HEK293 (cell line): ENCODE measurements at regions not wholly inside any gene's neighbourhood (a gene's known extent, or its start where the extent isn't known, plus 50 kb on each side); places are given as distances from the start of the nearest gene placed in this dataset.

ENCODE experiments used
- ATF2 ChIP-seq: fragments of 450-650 bp; formaldehyde crosslinking; IDR thresholded peaks from 2 replicates; pipeline ENCODE4 v1.5.1; 2016; ENCODE audit warnings: missing biosample characterization, missing genetic modification characterization, low read depth
- CTCF ChIP-seq: fragments of 450-650 bp; formaldehyde crosslinking; IDR thresholded peaks from 2 replicates; pipeline ENCODE4 v1.5.1; 2016; ENCODE audit warnings: missing biosample characterization, missing genetic modification characterization
- KLF16 ChIP-seq: fragments of 450-650 bp; formaldehyde crosslinking; IDR thresholded peaks from 2 replicates; pipeline ENCODE4 v1.5.1; 2017; ENCODE audit warnings: missing biosample characterization, missing genetic modification characterization
- KLF9 ChIP-seq: fragments of 450-650 bp; formaldehyde crosslinking; IDR thresholded peaks from 2 replicates; pipeline ENCODE4 v1.5.1; 2016; ENCODE audit warnings: missing biosample characterization, missing genetic modification characterization, low read depth
- PRDM10 ChIP-seq: fragments of 450-650 bp; formaldehyde crosslinking; IDR thresholded peaks from 2 replicates; pipeline ENCODE4 v1.5.1; 2016; ENCODE audit warnings: missing biosample characterization, missing genetic modification characterization
- ZBTB10 ChIP-seq: fragments of 450-650 bp; formaldehyde crosslinking; IDR thresholded peaks from 2 replicates; pipeline ENCODE4 v1.5.1; 2016; ENCODE audit warnings: missing biosample characterization, missing genetic modification characterization
- ZBTB20 ChIP-seq: fragments of 450-650 bp; formaldehyde crosslinking; IDR thresholded peaks from 2 replicates; pipeline ENCODE4 v1.5.1; 2016; ENCODE audit warnings: missing biosample characterization, missing genetic modification characterization
- ZBTB26 ChIP-seq: fragments of 450-650 bp; formaldehyde crosslinking; optimal IDR thresholded peaks from 2 replicates; pipeline ENCODE3; 2016; ENCODE audit warnings: missing biosample characterization, mild to moderate bottlenecking, missing genetic modification characterization
- ZNF10 ChIP-seq: fragments of 450-650 bp; formaldehyde crosslinking; IDR thresholded peaks from 2 replicates; pipeline ENCODE4 v1.5.1; 2017; ENCODE audit warnings: missing biosample characterization, missing genetic modification characterization
- ZNF175 ChIP-seq: fragments of 450-650 bp; formaldehyde crosslinking; IDR thresholded peaks from 2 replicates; pipeline ENCODE4 v1.5.1; 2016; ENCODE audit warnings: missing biosample characterization, missing genetic modification characterization
- ZNF214 ChIP-seq: fragments of 450-650 bp; formaldehyde crosslinking; IDR thresholded peaks from 2 replicates; pipeline ENCODE4 v1.5.1; 2017; ENCODE audit warnings: missing biosample characterization, mild to moderate bottlenecking, missing genetic modification characterization, borderline replicate concordance
- ZNF335 ChIP-seq: fragments of 450-650 bp; formaldehyde crosslinking; conservative IDR thresholded peaks from 2 replicates; pipeline ENCODE4 v1.5.1; 2016; ENCODE audit warnings: missing biosample characterization, missing genetic modification characterization
- ZNF404 ChIP-seq: fragments of 450-650 bp; formaldehyde crosslinking; IDR thresholded peaks from 2 replicates; pipeline ENCODE4 v1.5.1; 2017; ENCODE audit warnings: missing biosample characterization, missing genetic modification characterization
- ZNF670 ChIP-seq: fragments of 450-650 bp; formaldehyde crosslinking; IDR thresholded peaks from 2 replicates; pipeline ENCODE4 v1.5.1; 2016; ENCODE audit warnings: missing biosample characterization, missing genetic modification characterization, low read depth

- TF ChIP-seq CTCF (tag by site-specific recombination): no peak
- no peak for TF ChIP-seq ZBTB26 (tag by site-specific recombination)
- TF ChIP-seq ATF2 (tag by site-specific recombination): no peak
- TF ChIP-seq ZNF335 (tag by site-specific recombination): no peak
- no peak for TF ChIP-seq ZNF404 (tag by site-specific recombination)
- TF ChIP-seq PRDM10: no peak
- no peak for TF ChIP-seq ZNF670 (tag by site-specific recombination)
- TF ChIP-seq ZNF214 (tag by site-specific recombination): no peak
- TF ChIP-seq ZBTB20 (tag by site-specific recombination): no peak
- no peak for TF ChIP-seq ZNF10
- no peak for TF ChIP-seq KLF16 (tag by site-specific recombination)
- TF ChIP-seq ZNF175: no peak
- no peak for TF ChIP-seq ZBTB10 (tag by site-specific recombination)
- no peak for TF ChIP-seq KLF9 (tag by site-specific recombination)
Measured at GRCh38 chr12:114213055-114213581, 192.8 kb downstream of the TBX5 start.
